ENCODE measurements at regions not wholly inside any gene's neighbourhood (a gene's known extent, or its start where the extent isn't known, plus 50 kb on each side); places are given as distances from the start of the nearest gene placed in this dataset.

DNA sequence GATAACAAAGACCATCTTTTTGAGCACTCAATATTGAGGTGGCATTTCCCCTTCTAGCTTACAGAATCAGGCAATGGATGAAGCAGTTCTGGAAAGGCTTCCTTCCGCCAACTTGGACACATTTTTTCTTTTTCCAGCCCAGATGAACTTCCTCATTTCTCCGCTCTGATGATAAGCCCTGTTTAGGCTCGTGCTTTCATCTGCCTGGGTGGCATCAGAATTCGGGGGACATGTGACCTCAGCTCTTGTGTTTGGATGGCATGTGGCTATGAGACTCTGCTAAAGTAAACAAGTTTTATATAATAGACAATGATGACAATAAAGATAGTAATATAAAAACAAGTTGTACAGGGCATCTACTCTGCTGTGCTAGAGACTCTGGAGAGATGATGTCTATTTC is 796.7 kb downstream of the DHX35 start:
- TF ChIP-seq NANOG (IDR thresholded peaks at IDR 0.05; ENCODE audit: borderline replicate concordance) (no peak), POLR2AphosphoS5 (IDR thresholded peaks at IDR 0.05; ENCODE audit: low read depth) (no peak), JUNB (IDR thresholded peaks at IDR 0.05; ENCODE audit: unreplicated experiment) (no peak), ZNF114 (CRISPR knock-in tag; IDR thresholded peaks at IDR 0.05) (no peak), ETS1 (IDR thresholded peaks at IDR 0.05) (no peak), REST (IDR thresholded peaks at IDR 0.05; ENCODE audit: unreplicated experiment) (no peak), EZH2 (IDR thresholded peaks at IDR 0.05; ENCODE audit: low read depth, unreplicated experiment) (no peak), EZH2phosphoT487 (IDR thresholded peaks at IDR 0.05; ENCODE audit: unreplicated experiment) (no peak), CREB1 (CRISPR knock-in tag; IDR thresholded peaks at IDR 0.05; ENCODE audit: low read depth) (no peak), ZNF331 (CRISPR knock-in tag; IDR thresholded peaks at IDR 0.05; ENCODE audit: low read depth) (no peak), STAT1 (IDR thresholded peaks at IDR 0.05; ENCODE audit: unreplicated experiment) (no peak)
- TF ChIP-seq, protein P1, sequence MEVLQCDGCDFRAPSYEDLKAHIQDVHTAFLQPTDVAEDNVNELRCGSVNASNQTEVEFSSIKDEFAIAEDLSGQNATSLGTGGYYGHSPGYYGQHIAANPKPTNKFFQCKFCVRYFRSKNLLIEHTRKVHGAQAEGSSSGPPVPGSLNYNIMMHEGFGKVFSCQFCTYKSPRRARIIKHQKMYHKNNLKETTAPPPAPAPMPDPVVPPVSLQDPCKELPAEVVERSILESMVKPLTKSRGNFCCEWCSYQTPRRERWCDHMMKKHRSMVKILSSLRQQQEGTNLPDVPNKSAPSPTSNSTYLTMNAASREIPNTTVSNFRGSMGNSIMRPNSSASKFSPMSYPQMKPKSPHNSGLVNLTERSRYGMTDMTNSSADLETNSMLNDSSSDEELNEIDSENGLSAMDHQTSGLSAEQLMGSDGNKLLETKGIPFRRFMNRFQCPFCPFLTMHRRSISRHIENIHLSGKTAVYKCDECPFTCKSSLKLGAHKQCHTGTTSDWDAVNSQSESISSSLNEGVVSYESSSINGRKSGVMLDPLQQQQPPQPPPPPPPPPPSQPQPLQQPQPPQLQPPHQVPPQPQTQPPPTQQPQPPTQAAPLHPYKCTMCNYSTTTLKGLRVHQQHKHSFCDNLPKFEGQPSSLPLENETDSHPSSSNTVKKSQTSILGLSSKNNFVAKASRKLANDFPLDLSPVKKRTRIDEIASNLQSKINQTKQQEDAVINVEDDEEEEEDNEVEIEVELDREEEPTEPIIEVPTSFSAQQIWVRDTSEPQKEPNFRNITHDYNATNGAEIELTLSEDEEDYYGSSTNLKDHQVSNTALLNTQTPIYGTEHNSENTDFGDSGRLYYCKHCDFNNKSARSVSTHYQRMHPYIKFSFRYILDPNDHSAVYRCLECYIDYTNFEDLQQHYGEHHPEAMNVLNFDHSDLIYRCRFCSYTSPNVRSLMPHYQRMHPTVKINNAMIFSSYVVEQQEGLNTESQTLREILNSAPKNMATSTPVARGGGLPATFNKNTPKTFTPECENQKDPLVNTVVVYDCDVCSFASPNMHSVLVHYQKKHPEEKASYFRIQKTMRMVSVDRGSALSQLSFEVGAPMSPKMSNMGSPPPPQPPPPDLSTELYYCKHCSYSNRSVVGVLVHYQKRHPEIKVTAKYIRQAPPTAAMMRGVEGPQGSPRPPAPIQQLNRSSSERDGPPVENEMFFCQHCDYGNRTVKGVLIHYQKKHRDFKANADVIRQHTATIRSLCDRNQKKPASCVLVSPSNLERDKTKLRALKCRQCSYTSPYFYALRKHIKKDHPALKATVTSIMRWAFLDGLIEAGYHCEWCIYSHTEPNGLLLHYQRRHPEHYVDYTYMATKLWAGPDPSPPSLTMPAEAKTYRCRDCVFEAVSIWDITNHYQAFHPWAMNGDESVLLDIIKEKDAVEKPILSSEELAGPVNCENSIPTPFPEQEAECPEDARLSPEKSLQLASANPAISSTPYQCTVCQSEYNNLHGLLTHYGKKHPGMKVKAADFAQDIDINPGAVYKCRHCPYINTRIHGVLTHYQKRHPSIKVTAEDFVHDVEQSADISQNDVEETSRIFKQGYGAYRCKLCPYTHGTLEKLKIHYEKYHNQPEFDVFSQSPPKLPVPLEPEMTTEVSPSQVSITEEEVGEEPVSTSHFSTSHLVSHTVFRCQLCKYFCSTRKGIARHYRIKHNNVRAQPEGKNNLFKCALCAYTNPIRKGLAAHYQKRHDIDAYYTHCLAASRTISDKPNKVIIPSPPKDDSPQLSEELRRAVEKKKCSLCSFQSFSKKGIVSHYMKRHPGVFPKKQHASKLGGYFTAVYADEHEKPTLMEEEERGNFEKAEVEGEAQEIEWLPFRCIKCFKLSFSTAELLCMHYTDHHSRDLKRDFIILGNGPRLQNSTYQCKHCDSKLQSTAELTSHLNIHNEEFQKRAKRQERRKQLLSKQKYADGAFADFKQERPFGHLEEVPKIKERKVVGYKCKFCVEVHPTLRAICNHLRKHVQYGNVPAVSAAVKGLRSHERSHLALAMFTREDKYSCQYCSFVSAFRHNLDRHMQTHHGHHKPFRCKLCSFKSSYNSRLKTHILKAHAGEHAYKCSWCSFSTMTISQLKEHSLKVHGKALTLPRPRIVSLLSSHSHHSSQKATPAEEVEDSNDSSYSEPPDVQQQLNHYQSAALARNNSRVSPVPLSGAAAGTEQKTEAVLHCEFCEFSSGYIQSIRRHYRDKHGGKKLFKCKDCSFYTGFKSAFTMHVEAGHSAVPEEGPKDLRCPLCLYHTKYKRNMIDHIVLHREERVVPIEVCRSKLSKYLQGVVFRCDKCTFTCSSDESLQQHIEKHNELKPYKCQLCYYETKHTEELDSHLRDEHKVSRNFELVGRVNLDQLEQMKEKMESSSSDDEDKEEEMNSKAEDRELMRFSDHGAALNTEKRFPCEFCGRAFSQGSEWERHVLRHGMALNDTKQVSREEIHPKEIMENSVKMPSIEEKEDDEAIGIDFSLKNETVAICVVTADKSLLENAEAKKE (CRISPR knock-in tag; IDR thresholded peaks at IDR 0.05): no peak
- TF ChIP-seq, protein P2, sequence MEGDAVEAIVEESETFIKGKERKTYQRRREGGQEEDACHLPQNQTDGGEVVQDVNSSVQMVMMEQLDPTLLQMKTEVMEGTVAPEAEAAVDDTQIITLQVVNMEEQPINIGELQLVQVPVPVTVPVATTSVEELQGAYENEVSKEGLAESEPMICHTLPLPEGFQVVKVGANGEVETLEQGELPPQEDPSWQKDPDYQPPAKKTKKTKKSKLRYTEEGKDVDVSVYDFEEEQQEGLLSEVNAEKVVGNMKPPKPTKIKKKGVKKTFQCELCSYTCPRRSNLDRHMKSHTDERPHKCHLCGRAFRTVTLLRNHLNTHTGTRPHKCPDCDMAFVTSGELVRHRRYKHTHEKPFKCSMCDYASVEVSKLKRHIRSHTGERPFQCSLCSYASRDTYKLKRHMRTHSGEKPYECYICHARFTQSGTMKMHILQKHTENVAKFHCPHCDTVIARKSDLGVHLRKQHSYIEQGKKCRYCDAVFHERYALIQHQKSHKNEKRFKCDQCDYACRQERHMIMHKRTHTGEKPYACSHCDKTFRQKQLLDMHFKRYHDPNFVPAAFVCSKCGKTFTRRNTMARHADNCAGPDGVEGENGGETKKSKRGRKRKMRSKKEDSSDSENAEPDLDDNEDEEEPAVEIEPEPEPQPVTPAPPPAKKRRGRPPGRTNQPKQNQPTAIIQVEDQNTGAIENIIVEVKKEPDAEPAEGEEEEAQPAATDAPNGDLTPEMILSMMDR (conservative IDR thresholded peaks at IDR 0.05; ENCODE audit: low read depth in 2 of 2): no peak
- Histone ChIP-seq H3K4me3 (no peak overlapping the region), H3K27me3 (ENCODE audit: insufficient read depth) (no peaks in the 10 kb centered on the region), H2AFZ (no peak overlapping the region), H3K27ac (ENCODE audit: low read depth) (no peak overlapping the region), H3K4me2 (no peak overlapping the region), H3F3A (replicated peaks; ENCODE audit: low read depth) (no peaks in the 10 kb centered on the region), H3K4me1 (ENCODE audit: insufficient read depth) (peaks cover 5% of the 10 kb centered on the region; the same call in 1 of the 2 replicates), H3K79me2 (replicated peaks; ENCODE audit: insufficient read depth) (no peaks in the 10 kb centered on the region), H4K20me1 (replicated peaks; ENCODE audit: insufficient read depth) (no peaks in the 10 kb centered on the region), H3K9me2 (ENCODE audit: insufficient read depth) (no peaks in the 10 kb centered on the region; the same call in 1 of the 2 replicates), H3K36me3 (ENCODE audit: insufficient read depth) (no peaks in the 10 kb centered on the region)
- Mint-ChIP-seq H3K27me3 (ENCODE audit: insufficient read depth, low read depth, poor library complexity) (peaks cover 3% of the 10 kb centered on the region), H3K4me1 (peaks cover 5% of the 10 kb centered on the region; the same call in 2 of the 3 replicates), H3K27ac (no peak overlapping the region), H3K36me3 (ENCODE audit: low read depth) (no peaks in the 10 kb centered on the region; the same call in 2 of the 3 replicates), H3K9me3 (no peaks in the 10 kb centered on the region), H3K4me3 (no peak overlapping the region)
- ATAC-seq (no peak), DNase-seq (ENCODE audit: low spot score) (no peak)
